ENCODE measurements at regions not wholly inside any gene's neighbourhood (a gene's known extent, or its start where the extent isn't known, plus 50 kb on each side); places are given as distances from the start of the nearest gene placed in this dataset.
A peak's percentile ranks its signal among the peaks of the same experiment; 100 is the strongest.

DNA sequence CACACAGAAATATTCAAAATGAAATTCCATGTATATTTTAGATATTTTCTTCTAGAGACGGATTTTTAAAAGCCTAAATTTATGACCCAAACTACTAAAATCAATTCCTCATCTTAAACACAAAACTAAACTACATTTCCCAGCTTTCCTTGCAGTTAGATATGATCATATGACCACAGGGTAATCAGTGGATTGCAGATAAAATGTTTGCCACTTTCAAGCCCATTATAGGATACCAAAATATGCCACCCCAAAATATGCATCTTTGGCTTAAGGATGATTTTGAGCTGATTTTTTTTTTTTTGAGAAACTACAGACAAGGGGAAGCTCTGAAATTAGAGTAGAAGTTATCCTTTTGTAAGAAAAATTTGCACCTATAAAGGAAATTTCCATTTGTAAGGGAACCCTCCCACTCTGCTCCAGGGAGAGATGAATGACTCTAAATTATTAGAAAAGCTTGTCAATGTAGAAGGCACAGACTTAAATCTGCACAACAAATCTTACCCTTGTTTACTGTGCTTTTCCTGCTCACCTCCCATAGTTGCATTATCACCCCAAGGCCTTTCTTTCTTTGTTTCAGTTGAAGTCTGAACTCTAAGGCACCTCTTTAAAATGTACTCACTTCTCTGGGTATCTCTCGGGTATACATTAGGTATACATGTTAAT is 503.0 kb downstream of the PDHA2 start:
- Mint-ChIP-seq H3K27ac (peak overlapping the region; percentile 52), H3K4me3 (no peak overlapping the region)

DNA sequence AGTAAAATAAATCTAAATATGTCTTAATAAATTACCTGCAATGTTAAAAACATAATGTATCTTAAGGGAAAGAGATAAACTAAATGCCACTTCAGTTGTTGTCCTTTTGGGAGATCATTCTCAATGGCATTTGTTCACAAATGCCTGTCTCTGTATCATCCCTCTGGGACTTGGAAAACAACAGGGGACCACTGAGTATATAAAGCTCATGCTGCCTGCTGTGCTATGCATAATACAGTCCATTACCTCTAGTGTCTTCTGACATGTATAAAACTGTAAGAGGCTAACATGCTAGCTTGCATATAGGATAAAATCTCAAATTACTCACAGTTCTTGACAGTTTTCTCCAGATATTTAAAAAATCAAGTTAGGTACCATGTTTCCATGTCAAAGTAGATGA is 503.9 kb downstream of the PDHA2 start:
- Mint-ChIP-seq H3K27me3 (ENCODE audit: insufficient read depth) (no peaks in the 10 kb centered on the region), H3K9me3 (peaks cover 2% of the 10 kb centered on the region), H3K36me3 (ENCODE audit: low read depth) (peaks cover 1% of the 10 kb centered on the region), H3K27ac (no peak overlapping the region), H3K4me3 (no peak overlapping the region), H3K4me1 (peaks cover 8% of the 10 kb centered on the region)
- Histone ChIP-seq H3K9me3 (ENCODE audit: control insufficient read depth, low read length) (no peaks in the 10 kb centered on the region), H3K4me1 (ENCODE audit: control insufficient read depth, insufficient read depth, low read length) (no peaks in the 10 kb centered on the region), H3K27me3 (ENCODE audit: control insufficient read depth, insufficient read depth, low read length, poor library complexity, severe bottlenecking) (no peaks in the 10 kb centered on the region), H3K27ac (ENCODE audit: low read depth, low read length) (no peak overlapping the region), H3K36me3 (ENCODE audit: control insufficient read depth, insufficient read depth, low read length) (no peaks in the 10 kb centered on the region), H3K9ac (ENCODE audit: extremely low read depth, low read length, poor library complexity, severe bottlenecking) (no peak overlapping the region), H3K4me3 (ENCODE audit: low read length) (no peak overlapping the region)
- DNase-seq, result no peak
- TF ChIP-seq, protein P1, sequence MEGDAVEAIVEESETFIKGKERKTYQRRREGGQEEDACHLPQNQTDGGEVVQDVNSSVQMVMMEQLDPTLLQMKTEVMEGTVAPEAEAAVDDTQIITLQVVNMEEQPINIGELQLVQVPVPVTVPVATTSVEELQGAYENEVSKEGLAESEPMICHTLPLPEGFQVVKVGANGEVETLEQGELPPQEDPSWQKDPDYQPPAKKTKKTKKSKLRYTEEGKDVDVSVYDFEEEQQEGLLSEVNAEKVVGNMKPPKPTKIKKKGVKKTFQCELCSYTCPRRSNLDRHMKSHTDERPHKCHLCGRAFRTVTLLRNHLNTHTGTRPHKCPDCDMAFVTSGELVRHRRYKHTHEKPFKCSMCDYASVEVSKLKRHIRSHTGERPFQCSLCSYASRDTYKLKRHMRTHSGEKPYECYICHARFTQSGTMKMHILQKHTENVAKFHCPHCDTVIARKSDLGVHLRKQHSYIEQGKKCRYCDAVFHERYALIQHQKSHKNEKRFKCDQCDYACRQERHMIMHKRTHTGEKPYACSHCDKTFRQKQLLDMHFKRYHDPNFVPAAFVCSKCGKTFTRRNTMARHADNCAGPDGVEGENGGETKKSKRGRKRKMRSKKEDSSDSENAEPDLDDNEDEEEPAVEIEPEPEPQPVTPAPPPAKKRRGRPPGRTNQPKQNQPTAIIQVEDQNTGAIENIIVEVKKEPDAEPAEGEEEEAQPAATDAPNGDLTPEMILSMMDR (conservative IDR thresholded peaks at IDR 0.05), result no peak

More for the DNA sequence above, 503.0 kb downstream of the PDHA2 start:
- Histone ChIP-seq H3K4me1 (ENCODE audit: control insufficient read depth, insufficient read depth, low read length) (no peaks in the 10 kb centered on the region), H3K9ac (ENCODE audit: extremely low read depth, low read length, poor library complexity, severe bottlenecking) (no peak overlapping the region), H3K9me3 (ENCODE audit: control insufficient read depth, low read length) (no peaks in the 10 kb centered on the region), H3K27me3 (ENCODE audit: control insufficient read depth, insufficient read depth, low read length, poor library complexity, severe bottlenecking) (no peaks in the 10 kb centered on the region), H3K4me3 (ENCODE audit: low read length) (no peak overlapping the region), H3K36me3 (ENCODE audit: control insufficient read depth, insufficient read depth, low read length) (no peaks in the 10 kb centered on the region), H3K27ac (ENCODE audit: low read depth, low read length) (no peak overlapping the region)
- DNase-seq, result no peak
- WGBS, 2 experiments (ENCODE audit: insufficient coverage in 1 of 2, insufficient read length in 1 of 2), result 78% methylated on average over 2 of the region's 2 CpGs; no CpG with 5 or more reads in 1 of the 2 experiments
- Mint-ChIP-seq H3K36me3 (ENCODE audit: low read depth) (peaks cover 2% of the 10 kb centered on the region), H3K27me3 (ENCODE audit: insufficient read depth) (no peaks in the 10 kb centered on the region), H3K4me1 (peaks cover 8% of the 10 kb centered on the region), H3K9me3 (peaks cover 3% of the 10 kb centered on the region)
- TF ChIP-seq, protein P1 (conservative IDR thresholded peaks at IDR 0.05), result no peak

- WGBS, 2 experiments (ENCODE audit: insufficient coverage in 1 of 2, insufficient read length in 1 of 2), result 85 to 97% methylated on average over 2 of the region's 2 CpGs
- TF ChIP-seq, protein P1 (conservative IDR thresholded peaks at IDR 0.05), result no peak
- Histone ChIP-seq H3K9me3 (ENCODE audit: control insufficient read depth, low read length) (no peaks in the 10 kb centered on the region), H3K4me3 (ENCODE audit: low read length) (no peak overlapping the region), H3K36me3 (ENCODE audit: control insufficient read depth, insufficient read depth, low read length) (no peaks in the 10 kb centered on the region), H3K27ac (ENCODE audit: low read depth, low read length) (no peak overlapping the region), H3K27me3 (ENCODE audit: control insufficient read depth, insufficient read depth, low read length, poor library complexity, severe bottlenecking) (no peaks in the 10 kb centered on the region), H3K9ac (ENCODE audit: extremely low read depth, low read length, poor library complexity, severe bottlenecking) (no peak overlapping the region), H3K4me1 (ENCODE audit: control insufficient read depth, insufficient read depth, low read length) (no peaks in the 10 kb centered on the region)
- H3K9me3 Mint-ChIP-seq, result no peaks in the 10 kb centered on the region
- peaks cover 8% of the 10 kb centered on the region for H3K4me1 Mint-ChIP-seq
- no peaks in the 10 kb centered on the region for H3K27me3 Mint-ChIP-seq (ENCODE audit: insufficient read depth)
- H3K36me3 Mint-ChIP-seq (ENCODE audit: low read depth), result no peaks in the 10 kb centered on the region
- no peak overlapping the region for H3K27ac Mint-ChIP-seq
- no peak overlapping the region for H3K4me3 Mint-ChIP-seq
- DNase-seq, result no peak
These were observed 507.7 kb downstream of the PDHA2 start for GRCh38 chr4:96347582-96347981.
